Endothelial cell of umbilical vein (primary cell): ENCODE measurements at regions not wholly inside any gene's neighbourhood (a gene's known extent, or its start where the extent isn't known, plus 50 kb on each side); places are given as distances from the start of the nearest gene placed in this dataset.

ENCODE experiments used
- BruUV-seq: library from RNA; stranded (reverse); fragments of 400-500 nt; replicated peaks from 2 replicates; lab custom pipeline; 2021; lab: Mats Ljungman, UMichigan
- CTCF ChIA-PET: fragments of 300-600, 350-600 bp; sonication (Branson Sonifier 250); formaldehyde crosslinking; loops from one replicate; lab custom pipeline; 2021; ENCODE audit warnings: antibody characterized with exemption, inconsistent platforms; lab: Charles Lee
- POLR2A ChIA-PET: fragments of 300-600, 350-600 bp; sonication (Branson Sonifier 250); formaldehyde crosslinking; loops from one replicate; lab custom pipeline; 2021; ENCODE audit warnings: antibody characterized with exemption, inconsistent platforms; lab: Charles Lee
- DNase-seq: peaks from one replicate; pipeline ENCODE4 v3.0.0-alpha.2; 2011; ENCODE audit warnings: low read depth, low spot score
- FAIRE-seq: peaks from 2 replicates; lab custom pipeline; 2011; peaks lifted over from hg19 to GRCh38; lab: Jason Lieb, UNC
- H2AFZ ChIP-seq: 2 replicates; pipeline ENCODE4 v1.6.0; 2012; ENCODE audit warnings: low read depth, low read length, control low read depth, inconsistent platforms
- H3K27ac ChIP-seq: 2 replicates; pipeline ENCODE4 v1.5.1; 2011; ENCODE audit warnings: low read depth, mild to moderate bottlenecking, control low read depth, low read length, moderate library complexity; ENCODE audit not compliant: insufficient read depth
- H3K27me3 ChIP-seq, 2 experiments: 2 replicates each; pipeline versions ENCODE4 v1.6.0 to v1.6.1; 2011; ENCODE audit warnings: low read length in 2 of 2, mixed read lengths in 1 of 2; ENCODE audit not compliant: control insufficient read depth in 2 of 2, insufficient read depth in 2 of 2
- H3K36me3 ChIP-seq, 2 experiments: 2 replicates in 1 of 2; 3 replicates in 1 of 2; pipeline ENCODE4 v1.5.1; 2011; ENCODE audit warnings: low read length in 2 of 2, mild to moderate bottlenecking in 1 of 2, moderate library complexity in 1 of 2; ENCODE audit not compliant: control insufficient read depth in 2 of 2, insufficient read depth in 2 of 2; ENCODE audit errors: extremely low read depth in 1 of 2
- H3K4me1 ChIP-seq: 3 replicates; pipeline ENCODE4 v1.5.1; 2011; ENCODE audit warnings: mild to moderate bottlenecking, low read length; ENCODE audit not compliant: control insufficient read depth, insufficient read depth; ENCODE audit errors: extremely low read depth
- H3K4me2 ChIP-seq: 2 replicates; pipeline ENCODE4 v1.6.1; 2011; ENCODE audit warnings: low read length, control low read depth, mixed read lengths; ENCODE audit not compliant: insufficient read depth
- H3K4me3 ChIP-seq, 3 experiments: fragments of 200-600 bp in 1 of 3; sonication (generic), shearing (Covaris generic) in 1 of 3; replicated peaks in 1 of 3; 2 replicates each; pipeline ENCODE4 v1.5.1; 2011 to 2016; ENCODE audit warnings: control low read depth in 3 of 3, low read length in 3 of 3, mild to moderate bottlenecking in 2 of 3, inconsistent platforms in 1 of 3, low read depth in 1 of 3, moderate library complexity in 1 of 3; ENCODE audit not compliant: insufficient read depth in 1 of 3
- H3K79me2 ChIP-seq: 2 replicates; pipeline ENCODE4 v1.6.0; 2012; ENCODE audit warnings: low read length, inconsistent platforms; ENCODE audit not compliant: control insufficient read depth, insufficient read depth
- H3K9ac ChIP-seq: replicated peaks from 2 replicates; pipeline ENCODE3; 2011; ENCODE audit warnings: low read length, control low read depth; ENCODE audit not compliant: insufficient read depth; ENCODE audit errors: extremely low read depth
- H3K9me1 ChIP-seq: replicated peaks from 3 replicates; pipeline ENCODE4 v1.6.0; 2011; ENCODE audit warnings: mild to moderate bottlenecking, low read length; ENCODE audit not compliant: control insufficient read depth, insufficient read depth; ENCODE audit errors: extremely low read depth
- H3K9me3 ChIP-seq: replicated peaks from 2 replicates; pipeline ENCODE4 v1.5.1; 2012; ENCODE audit warnings: low read length, inconsistent platforms; ENCODE audit not compliant: control insufficient read depth, insufficient read depth
- H4K20me1 ChIP-seq: replicated peaks from 2 replicates; pipeline ENCODE3; 2011; ENCODE audit warnings: mild to moderate bottlenecking, low read length; ENCODE audit not compliant: control insufficient read depth, insufficient read depth; ENCODE audit errors: extremely low read depth
- CTCF ChIP-seq, 2 donors: IDR thresholded peaks; 1 replicate in 1 of 2; 2 replicates in 1 of 2; pipeline ENCODE4 v1.5.1; 2011; ENCODE audit warnings: low read length in 2 of 2, mild to moderate bottlenecking in 2 of 2, moderate library complexity in 2 of 2, control low read depth in 1 of 2, inconsistent platforms in 1 of 2, low read depth in 1 of 2; ENCODE audit not compliant: insufficient read depth in 1 of 2; ENCODE audit errors: extremely low read depth in 1 of 2
- EZH2 ChIP-seq: IDR thresholded peaks from 2 replicates; pipeline ENCODE4 v1.6.1; 2012; ENCODE audit warnings: borderline replicate concordance, low read depth, mild to moderate bottlenecking, moderate library complexity, low read length, inconsistent platforms; ENCODE audit not compliant: severe bottlenecking
- FOS ChIP-seq: IDR thresholded peaks from 2 replicates; pipeline ENCODE4 v1.6.1; 2011; ENCODE audit warnings: mild to moderate bottlenecking, low read length, moderate library complexity, borderline replicate concordance; ENCODE audit not compliant: insufficient read depth
- GATA2 ChIP-seq: IDR thresholded peaks from 2 replicates; pipeline ENCODE4 v1.7.0; 2011; ENCODE audit warnings: low read depth, mild to moderate bottlenecking, moderate library complexity, mixed read lengths, low read length; ENCODE audit not compliant: insufficient read length, insufficient read depth
- JUN ChIP-seq: IDR thresholded peaks from 2 replicates; pipeline ENCODE4 v1.6.1; 2011; ENCODE audit warnings: borderline replicate concordance, low read depth; ENCODE audit not compliant: insufficient read length, insufficient read depth
- MYC ChIP-seq: IDR thresholded peaks from one replicate; pipeline ENCODE4 v1.6.1; 2011; ENCODE audit warnings: mild to moderate bottlenecking, low read depth, low read length
- POLR2A ChIP-seq: IDR thresholded peaks from 2 replicates; pipeline ENCODE4 v1.6.1; 2012; ENCODE audit warnings: low read depth, mild to moderate bottlenecking, control low read depth, low read length
- POLR2AphosphoS5 ChIP-seq: IDR thresholded peaks from 2 replicates; pipeline ENCODE4 v1.6.1; 2012; ENCODE audit warnings: low read depth, mild to moderate bottlenecking, control low read depth, low read length, moderate library complexity; ENCODE audit not compliant: insufficient read depth
- dilution Hi-C: fragments of 300-500 bp; cut with MboI; formaldehyde crosslinking; loops from one replicate; pipeline ENCODE4 v1.15.0; 2019; ENCODE audit warnings: low sequenced_read_pairs; ENCODE audit not compliant: extremely low pct_ligation_motif_present
- intact Hi-C: fragments of 100-400 bp; cut with micrococcal nuclease; formaldehyde crosslinking; loops from one replicate; pipeline ENCODE4 v1.10.0; 2022
- TF ChIP-seq, protein P1 (sequence below): IDR thresholded peaks from 2 replicates; pipeline ENCODE4 v1.6.1; 2011; ENCODE audit not compliant: insufficient read depth, insufficient read length

DNA sequence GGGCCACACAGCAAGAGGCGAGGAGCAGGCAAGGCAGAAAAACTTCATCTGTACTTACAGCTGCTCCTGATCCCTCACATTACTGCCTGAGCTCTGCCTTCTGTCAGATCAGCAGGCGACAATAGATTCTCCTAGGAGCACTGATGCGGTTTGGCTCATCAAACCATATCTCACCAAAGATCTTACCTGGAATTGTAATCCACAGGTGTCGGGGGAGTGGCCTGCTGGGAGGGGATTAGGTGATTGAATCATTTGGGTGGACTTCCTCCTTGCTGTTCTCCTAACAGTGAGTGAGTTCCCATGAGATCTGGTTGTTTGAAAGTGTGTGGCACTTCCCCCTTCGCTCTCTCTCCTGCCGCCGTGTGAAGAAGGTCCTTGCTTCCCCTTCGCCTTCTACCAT lies 647.3 kb downstream of the SOCS6 start:
- H3K9me3 ChIP-seq = no peaks in the 10 kb centered on the region
- no peaks in the 10 kb centered on the region for H3K9me1 ChIP-seq
- H2AFZ ChIP-seq = no peak overlapping the region
- no peaks in the 10 kb centered on the region for H3K27me3 ChIP-seq
- dilution Hi-C loops (no loop called here), intact Hi-C loops (loop anchor here (10.0 kb wide), 1 partner anchor 179 kb away; no protein-coding TSS in a partner anchor)
- H4K20me1 ChIP-seq = no peaks in the 10 kb centered on the region
- H3K4me3 ChIP-seq = no peak overlapping the region
- BruUV-seq = no TSS peak
- no peak overlapping the region for H3K4me2 ChIP-seq
- ChIA-PET POLR2A (no interaction called here), CTCF (interaction anchor here (0.9 to 1.4 kb wide), 2 partner anchors 107 to 274 kb away, joined by 3 read pairs; no protein-coding TSS in a partner anchor)
- no peak overlapping the region for H3K27ac ChIP-seq
- H3K4me1 ChIP-seq = no peaks in the 10 kb centered on the region
- TF ChIP-seq EZH2 = no peak
- no peak for TF ChIP-seq JUN
- TF ChIP-seq FOS = no peak
- TF ChIP-seq GATA2 = no peak
- TF ChIP-seq POLR2AphosphoS5 = no peak
- TF ChIP-seq MYC = no peak
- no peak for TF ChIP-seq POLR2A
- TF ChIP-seq, protein P1, sequence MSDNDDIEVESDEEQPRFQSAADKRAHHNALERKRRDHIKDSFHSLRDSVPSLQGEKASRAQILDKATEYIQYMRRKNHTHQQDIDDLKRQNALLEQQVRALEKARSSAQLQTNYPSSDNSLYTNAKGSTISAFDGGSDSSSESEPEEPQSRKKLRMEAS = no peak
- no peak for TF ChIP-seq CTCF (IDR thresholded peaks at IDR 0.05; ENCODE audit: extremely low read depth in 1 of 2, insufficient read depth in 1 of 2, low read depth in 1 of 2, low read length in 2 of 2)
- no peak overlapping the region for H3K9ac ChIP-seq
- H3K79me2 ChIP-seq = no peaks in the 10 kb centered on the region
- FAIRE-seq (no peak), DNase-seq (no peak)
- H3K36me3 ChIP-seq = no peaks in the 10 kb centered on the region
